GM12873 (cell line): ENCODE measurements at regions not wholly inside any gene's neighbourhood (a gene's known extent, or its start where the extent isn't known, plus 50 kb on each side); places are given as distances from the start of the nearest gene placed in this dataset.

Experiments used
- CTCF ChIP-seq: IDR thresholded peaks from 2 replicates; pipeline ENCODE4 v1.5.1; 2012; ENCODE audit warnings: low read depth, mild to moderate bottlenecking, moderate library complexity, low read length, control low read depth; ENCODE audit not compliant: insufficient read depth; ENCODE audit errors: missing control alignments

GRCh38 chr3:182424006-182424405 is 369.3 kb upstream of the ATP11B start:
- TF ChIP-seq CTCF = no peak

- no peak for TF ChIP-seq CTCF
Observed at GRCh38 chr3:182435860-182436259, 357.4 kb upstream of the ATP11B start.

- TF ChIP-seq CTCF = no peak
Observed at GRCh38 chr3:182436547-182436946, 356.8 kb upstream of the ATP11B start.

DNA sequence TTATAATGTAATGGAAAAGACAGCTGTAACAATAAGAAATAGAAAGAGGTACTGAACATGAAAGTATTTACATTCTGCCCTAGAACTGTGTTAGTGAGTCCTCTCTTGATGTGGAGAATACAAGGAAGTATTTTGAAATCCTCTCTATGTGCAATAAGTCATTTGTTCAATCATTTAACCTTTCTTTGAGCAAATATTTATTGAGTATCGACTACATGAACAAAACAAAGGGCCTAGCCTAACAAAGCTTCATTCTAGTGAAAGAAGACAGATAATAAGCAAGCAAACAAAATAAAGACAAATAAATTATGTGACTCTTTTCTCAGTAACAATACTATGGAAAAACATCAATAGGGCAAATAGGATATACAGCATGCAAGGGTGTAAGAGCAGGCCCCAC is 354.9 kb upstream of the ATP11B start:
- no peak for TF ChIP-seq CTCF

DNA sequence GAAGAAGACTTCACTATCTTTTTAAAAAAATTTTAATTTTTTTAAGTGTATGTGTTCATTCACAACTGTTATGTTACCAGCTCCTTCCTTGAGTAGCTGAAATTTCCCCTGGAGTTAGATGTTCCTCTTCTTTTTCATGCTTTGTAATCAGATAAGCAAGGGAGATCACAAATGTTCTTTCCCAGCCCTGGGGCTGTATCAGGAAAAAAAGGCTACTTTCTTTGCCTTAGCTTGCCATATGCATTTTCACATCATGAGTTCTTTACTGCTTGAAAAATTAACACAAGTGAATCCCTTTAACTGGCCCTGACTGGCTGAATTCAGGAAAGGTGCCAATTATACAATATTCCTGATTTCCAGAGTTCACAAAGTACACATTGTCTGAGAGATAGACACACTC is 353.2 kb upstream of the ATP11B start:
- no peak for TF ChIP-seq CTCF

DNA sequence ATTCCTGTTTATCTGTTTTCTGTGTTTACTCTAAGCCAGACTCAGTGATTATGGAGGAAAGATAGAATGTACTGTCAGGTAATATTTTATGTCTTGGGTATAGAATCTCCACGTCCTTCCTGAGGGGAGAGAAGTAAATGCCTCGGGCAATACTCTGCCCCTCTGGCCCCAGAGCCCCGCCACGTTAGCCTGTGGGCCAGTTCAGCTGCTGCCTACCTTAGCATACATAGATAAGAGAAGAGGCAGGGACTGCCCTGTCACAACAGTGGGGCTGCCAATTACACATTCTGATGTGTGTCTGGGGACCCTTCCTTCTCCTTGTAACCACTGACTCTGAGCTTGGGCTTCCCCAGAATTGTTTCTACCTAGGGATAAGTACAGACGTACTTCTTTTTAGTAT is 347.7 kb upstream of the ATP11B start:
- TF ChIP-seq CTCF = no peak

GRCh38 chr3:182450942-182451787 is 342.1 kb upstream of the ATP11B start:
- no peak for TF ChIP-seq CTCF
